H1 (cell line): ENCODE measurements at regions not wholly inside any gene's neighbourhood (a gene's known extent, or its start where the extent isn't known, plus 50 kb on each side); places are given as distances from the start of the nearest gene placed in this dataset.

Experiments used
- CTCF ChIA-PET: fragments of 300-600 bp; sonication (Branson Sonifier 250); formaldehyde crosslinking; loops from one replicate; lab custom pipeline; 2021; ENCODE audit not compliant: partially characterized antibody; lab: Charles Lee
- POLR2A ChIA-PET: fragments of 300-600 bp; sonication (Branson Sonifier 250); formaldehyde crosslinking; loops from one replicate; lab custom pipeline; 2021; ENCODE audit warnings: inconsistent platforms; ENCODE audit not compliant: partially characterized antibody; lab: Charles Lee
- DNase-seq, 2 experiments: peaks; one replicate each; pipeline versions ENCODE4 v3.0.0 to v3.0.0-alpha.2; 2010 to 2022; ENCODE audit warnings: low spot score in 2 of 2, low read depth in 1 of 2, mixed read lengths in 1 of 2
- FAIRE-seq: peaks from 2 replicates; lab custom pipeline; 2011; peaks lifted over from hg19 to GRCh38; lab: Jason Lieb, UNC
- H2AFZ ChIP-seq: 2 replicates; pipeline ENCODE4 v1.8.1; 2012; ENCODE audit warnings: low read length, inconsistent platforms
- H2AK5ac ChIP-seq: 2 replicates; pipeline ENCODE4 v1.6.1; 2013; ENCODE audit warnings: low read depth, low read length
- H2BK120ac ChIP-seq: replicated peaks from 2 replicates; pipeline ENCODE3; 2013; ENCODE audit warnings: low read depth, low read length, inconsistent platforms
- H2BK12ac ChIP-seq: 2 replicates; pipeline ENCODE4 v1.6.1; 2013; ENCODE audit warnings: low read depth, low read length
- H2BK15ac ChIP-seq: 2 replicates; pipeline ENCODE4 v1.6.1; 2013; ENCODE audit warnings: low read length
- H2BK20ac ChIP-seq: 2 replicates; pipeline ENCODE4 v1.6.1; 2013; ENCODE audit warnings: low read length
- H2BK5ac ChIP-seq: 2 replicates; pipeline ENCODE4 v1.6.1; 2013; ENCODE audit warnings: low read depth, low read length
- H3K14ac ChIP-seq: 2 replicates; pipeline ENCODE4 v1.6.1; 2013; ENCODE audit warnings: inconsistent platforms; ENCODE audit not compliant: insufficient read length
- H3K18ac ChIP-seq: 2 replicates; pipeline ENCODE4 v1.6.1; 2013; ENCODE audit warnings: low read length; ENCODE audit errors: extremely low read depth
- H3K23ac ChIP-seq: 2 replicates; pipeline ENCODE4 v1.6.1; 2013; ENCODE audit warnings: inconsistent platforms; ENCODE audit not compliant: insufficient read length
- H3K23me2 ChIP-seq: 2 replicates; pipeline ENCODE4 v1.6.1; 2013; ENCODE audit warnings: low read depth, low read length
- H3K27ac ChIP-seq: 2 replicates; pipeline ENCODE4 v1.6.1; 2011; ENCODE audit warnings: low read depth, low read length, inconsistent platforms
- H3K27me3 ChIP-seq, 4 experiments: replicated peaks in 1 of 4; 1 replicate in 1 of 4; 2 replicates in 3 of 4; pipeline versions ENCODE4 v1.6.1 to v1.8.1; 2011 to 2013; ENCODE audit warnings: low read length in 3 of 4, mild to moderate bottlenecking in 3 of 4, inconsistent platforms in 2 of 4, mixed read lengths in 2 of 4, moderate library complexity in 1 of 4; ENCODE audit not compliant: control insufficient read depth in 3 of 4, insufficient read depth in 3 of 4; ENCODE audit errors: extremely low read depth in 1 of 4
- H3K36me3 ChIP-seq, 4 experiments: 2 replicates each; pipeline versions ENCODE4 v1.6.1 to v1.8.1; 2011 to 2013; ENCODE audit warnings: mild to moderate bottlenecking in 4 of 4, low read length in 3 of 4, moderate library complexity in 2 of 4, control low read depth in 1 of 4, inconsistent platforms in 1 of 4; ENCODE audit not compliant: insufficient read depth in 4 of 4, control insufficient read depth in 2 of 4
- H3K4ac ChIP-seq: replicated peaks from 2 replicates; pipeline ENCODE3; 2013; ENCODE audit warnings: low read length, low read depth, mixed read lengths, inconsistent platforms; ENCODE audit not compliant: insufficient read length
- H3K4me1 ChIP-seq, 4 experiments: replicated peaks in 1 of 4; 1 replicate in 1 of 4; 2 replicates in 3 of 4; pipeline versions ENCODE4 v1.6.1 to v1.8.1; 2011 to 2013; ENCODE audit warnings: low read length in 3 of 4, inconsistent platforms in 2 of 4, mixed read lengths in 1 of 4; ENCODE audit not compliant: insufficient read depth in 4 of 4, control insufficient read depth in 3 of 4
- H3K4me2 ChIP-seq, 2 experiments: 2 replicates each; pipeline versions ENCODE4 v1.6.1 to v1.8.1; 2011 to 2013; ENCODE audit warnings: low read depth in 2 of 2, low read length in 2 of 2, control low read depth in 1 of 2, inconsistent platforms in 1 of 2, mild to moderate bottlenecking in 1 of 2; ENCODE audit not compliant: insufficient read depth in 1 of 2
- H3K4me3 ChIP-seq, 4 experiments: fragments of 200-600, 300-600 bp in 1 of 4; sonication (generic), shearing (Covaris generic), sonication (Bioruptor Twin) in 1 of 4; 2 replicates each; pipeline versions ENCODE4 v1.5.1 to v1.8.1; 2011 to 2016; ENCODE audit warnings: low read length in 4 of 4, low read depth in 3 of 4, control low read depth in 2 of 4, inconsistent platforms in 2 of 4, mild to moderate bottlenecking in 2 of 4, mixed read lengths in 1 of 4, moderate library complexity in 1 of 4; ENCODE audit not compliant: insufficient read depth in 2 of 4; ENCODE audit errors: extremely low read depth in 1 of 4
- H3K56ac ChIP-seq: replicated peaks from 2 replicates; pipeline ENCODE3; 2013; ENCODE audit warnings: low read depth, mild to moderate bottlenecking, mixed read lengths, low read length, inconsistent platforms; ENCODE audit not compliant: insufficient read length
- H3K79me1 ChIP-seq: 2 replicates; pipeline ENCODE4 v1.6.1; 2013; ENCODE audit warnings: low read depth, low read length, control low read depth
- H3K79me2 ChIP-seq, 2 experiments: 2 replicates each; pipeline versions ENCODE4 v1.6.1 to v1.8.1; 2012 to 2013; ENCODE audit warnings: low read length in 2 of 2, mild to moderate bottlenecking in 2 of 2, inconsistent platforms in 1 of 2; ENCODE audit not compliant: insufficient read depth in 2 of 2, control insufficient read depth in 1 of 2
- H3K9ac ChIP-seq, 4 experiments: replicated peaks in 1 of 4; 1 replicate in 1 of 4; 2 replicates in 3 of 4; pipeline versions ENCODE4 v1.6.1 to v1.8.1; 2011 to 2013; ENCODE audit warnings: low read depth in 3 of 4, low read length in 3 of 4, control low read depth in 2 of 4, mild to moderate bottlenecking in 2 of 4, moderate library complexity in 2 of 4, inconsistent platforms in 1 of 4; ENCODE audit errors: extremely low read depth in 1 of 4
- H3K9me3 ChIP-seq, 2 experiments: 2 replicates each; pipeline versions ENCODE4 v1.6.1 to v1.8.1; 2012 to 2013; ENCODE audit warnings: mild to moderate bottlenecking in 2 of 2, moderate library complexity in 2 of 2, control low read depth in 1 of 2, inconsistent platforms in 1 of 2, low read depth in 1 of 2, low read length in 1 of 2, mixed read lengths in 1 of 2; ENCODE audit not compliant: insufficient read depth in 2 of 2
- H4K20me1 ChIP-seq, 2 experiments: replicated peaks in 1 of 2; 2 replicates each; pipeline versions ENCODE3 to v1.8.1; 2011 to 2013; ENCODE audit warnings: inconsistent platforms in 2 of 2, low read length in 2 of 2, mild to moderate bottlenecking in 1 of 2; ENCODE audit not compliant: insufficient read depth in 2 of 2, control insufficient read depth in 1 of 2
- H4K5ac ChIP-seq: 2 replicates; pipeline ENCODE4 v1.6.1; 2013; ENCODE audit warnings: low read length, low read depth, mixed read lengths, inconsistent platforms; ENCODE audit not compliant: insufficient read length
- H4K8ac ChIP-seq: 2 replicates; pipeline ENCODE4 v1.8.0; 2013; ENCODE audit warnings: mild to moderate bottlenecking, moderate library complexity, low read length, inconsistent platforms; ENCODE audit not compliant: insufficient read depth; ENCODE audit errors: extremely low read depth
- H4K91ac ChIP-seq: replicated peaks from 2 replicates; pipeline ENCODE3; 2013; ENCODE audit warnings: low read length, mixed read lengths, inconsistent platforms; ENCODE audit not compliant: insufficient read length
- FOSL1 ChIP-seq: IDR thresholded peaks from 2 replicates; pipeline ENCODE4 v1.6.1; 2011; ENCODE audit warnings: mild to moderate bottlenecking, low read depth, low read length, moderate library complexity; ENCODE audit not compliant: insufficient read depth
- GTF2F1 ChIP-seq: IDR thresholded peaks from 2 replicates; pipeline ENCODE4 v1.6.1; 2012; ENCODE audit warnings: low read depth, low read length, improper control_type of control experiment, borderline replicate concordance
- JUN ChIP-seq: IDR thresholded peaks from 2 replicates; pipeline ENCODE4 v1.6.1; 2011; ENCODE audit warnings: low read depth, mild to moderate bottlenecking, improper control_type of control experiment, low read length
- POLR2A ChIP-seq, 2 experiments: IDR thresholded peaks; 1 replicate in 1 of 2; 2 replicates in 1 of 2; pipeline ENCODE4 v1.6.1; 2011; ENCODE audit warnings: low read depth in 2 of 2, low read length in 2 of 2, mild to moderate bottlenecking in 2 of 2; ENCODE audit errors: control extremely low read depth in 1 of 2
- RXRA ChIP-seq: IDR thresholded peaks from 2 replicates; pipeline ENCODE4 v1.6.1; 2011; ENCODE audit warnings: low read depth, mild to moderate bottlenecking, low read length, moderate library complexity; ENCODE audit not compliant: insufficient read depth
- SIN3A ChIP-seq, 2 experiments: IDR thresholded peaks in 1 of 2; conservative IDR thresholded peaks in 1 of 2; 2 replicates each; pipeline ENCODE4 v1.6.1; 2011 to 2012; ENCODE audit warnings: low read length in 2 of 2, improper control_type of control experiment in 1 of 2, low read depth in 1 of 2, mild to moderate bottlenecking in 1 of 2
- SP2 ChIP-seq: IDR thresholded peaks from 2 replicates; pipeline ENCODE4 v1.6.1; 2012; ENCODE audit warnings: mild to moderate bottlenecking, low read length, inconsistent platforms
- SP4 ChIP-seq: IDR thresholded peaks from 2 replicates; pipeline ENCODE4 v1.6.1; 2012; ENCODE audit warnings: low read length, inconsistent platforms
- WGBS, 2 experiments: shearing (Covaris generic) in 1 of 2; methylation state at CpG; one replicate each; pipeline versions ENCODE4 v1.1.6 to v1.1.7; 2013 to 2015; ENCODE audit warnings: low lambda C conversion rate in 2 of 2, mixed read lengths in 2 of 2, inconsistent platforms in 1 of 2, low coverage in 1 of 2, missing lambda C conversion rate in 1 of 2; ENCODE audit not compliant: insufficient replicate concordance in 2 of 2, insufficient coverage in 1 of 2, insufficient read length in 1 of 2; ENCODE audit errors: extremely low coverage in 1 of 2, missing lambda C conversion rate in 1 of 2; 5-methylcytosine and 5-hydroxymethylcytosine counted together
- TF ChIP-seq, protein P1 (sequence below): IDR thresholded peaks from 2 replicates; pipeline ENCODE4 v1.6.1; 2011; ENCODE audit warnings: low read depth, mild to moderate bottlenecking, low read length; ENCODE audit not compliant: insufficient read depth

DNA sequence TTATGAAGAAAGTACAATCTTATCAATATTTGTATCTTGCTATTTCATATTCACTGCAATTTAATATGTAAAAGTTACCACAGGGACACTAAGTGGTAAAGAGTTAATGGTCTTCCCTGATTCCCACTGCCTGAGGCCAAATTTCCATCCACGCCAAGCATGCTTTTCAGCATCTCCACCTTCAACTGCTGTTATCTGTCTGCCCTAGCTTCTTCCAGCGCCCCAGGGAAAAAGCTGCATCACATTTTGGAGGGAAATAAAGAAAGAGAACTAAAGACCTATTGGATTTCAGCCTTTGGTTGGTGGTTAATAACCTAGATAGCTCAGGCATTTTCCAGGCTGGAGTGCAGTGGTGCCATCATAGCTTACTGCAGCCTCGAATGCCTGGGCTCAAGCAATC lies 61.3 kb upstream of the NKX2-2 start:
- Histone ChIP-seq H4K91ac (no peak overlapping the region), H4K5ac (no peak overlapping the region), H3K4me3 (no peak overlapping the region), H2BK120ac (no peak overlapping the region), H3K27me3 (0 out of 7 replicates have a peak, but pooled peaks cover 0 to 2% (median 0%) of the 10 kb centered on the region in 4 experiments), H3K56ac (no peak overlapping the region), H3K4me2 (no peak overlapping the region), H3K23ac (no peak overlapping the region), H4K8ac (no peak overlapping the region), H3K79me1 (no peaks in the 10 kb centered on the region), H3K14ac (no peak overlapping the region), H2BK12ac (no peak overlapping the region), H4K20me1 (no peaks in the 10 kb centered on the region), H3K18ac (no peak overlapping the region), H3K4ac (no peak overlapping the region), H3K36me3 (no peaks in the 10 kb centered on the region), H2BK5ac (no peak overlapping the region), H3K9ac (no peak overlapping the region), H2AFZ (no peak overlapping the region), H3K79me2 (no peaks in the 10 kb centered on the region), H3K4me1 (peaks cover 0 to 15% (median 7%) of the 10 kb centered on the region in 4 experiments), H3K23me2 (no peaks in the 10 kb centered on the region), H2BK15ac (no peak overlapping the region), H3K9me3 (no peaks in the 10 kb centered on the region), H2BK20ac (no peak overlapping the region), H3K27ac (no peak overlapping the region), H2AK5ac (no peak overlapping the region)
- ChIA-PET CTCF (interaction anchor here (1.1 to 6.1 kb wide), 6 partner anchors 40 to 90 kb away, joined by 3 to 79 read pairs (median 4); no protein-coding TSS in a partner anchor), POLR2A (no interaction called here)
- 83% methylated on average over 3 of the region's 3 CpGs; no CpG with 5 or more reads in 1 of the 2 experiments for WGBS, 2 experiments
- FAIRE-seq: no peak
- no peak for DNase-seq
- TF ChIP-seq RXRA: no peak
- TF ChIP-seq JUN: no peak
- no peak for TF ChIP-seq SIN3A (conservative IDR thresholded peaks at IDR 0.05 in 1 of 2, IDR thresholded peaks at IDR 0.05 in 1 of 2; ENCODE audit: low read depth in 1 of 2, low read length in 2 of 2)
- TF ChIP-seq FOSL1: no peak
- no peak for TF ChIP-seq SP2
- no peak for TF ChIP-seq GTF2F1
- TF ChIP-seq SP4: no peak
- TF ChIP-seq, protein P1, sequence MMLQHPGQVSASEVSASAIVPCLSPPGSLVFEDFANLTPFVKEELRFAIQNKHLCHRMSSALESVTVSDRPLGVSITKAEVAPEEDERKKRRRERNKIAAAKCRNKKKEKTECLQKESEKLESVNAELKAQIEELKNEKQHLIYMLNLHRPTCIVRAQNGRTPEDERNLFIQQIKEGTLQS: no peak
- TF ChIP-seq POLR2A (IDR thresholded peaks at IDR 0.05; ENCODE audit: control extremely low read depth in 1 of 2, low read depth in 2 of 2, low read length in 2 of 2): no peak
